Upper lobe of left lung (tissue), 6 donors: ENCODE measurements at regions not wholly inside any gene's neighbourhood (a gene's known extent, or its start where the extent isn't known, plus 50 kb on each side); places are given as distances from the start of the nearest gene placed in this dataset.

ENCODE experiments used
- ATAC-seq, 2 donors: fragments of 200-7000 bp; cut with Tn5 transposase; one replicate each; pipeline ENCODE4 v1.9.1; 2022; ENCODE audit warnings: mild to moderate bottlenecking in 2 of 2, moderate library complexity in 2 of 2; ENCODE audit not compliant: low FRiP score in 2 of 2
- DNase-seq, 2 donors: peaks; one replicate each; pipeline ENCODE4 v3.0.0-alpha.2; 2019 to 2020
- H3K27ac ChIP-seq, 4 donors: fragments of 200-600 bp; sonication (generic); one replicate each; pipeline ENCODE4 v1.5.1; 2016 to 2019
- H3K27me3 ChIP-seq, 4 donors: fragments of 200-600 bp; sonication (generic); one replicate each; pipeline ENCODE4 v1.5.1; 2017 to 2019
- H3K36me3 ChIP-seq, 4 donors: fragments of 200-600 bp; sonication (generic); one replicate each; pipeline ENCODE4 v1.5.1; 2016 to 2019
- H3K4me1 ChIP-seq, 4 donors: fragments of 200-600 bp; sonication (generic); one replicate each; pipeline ENCODE4 v1.5.1; 2018 to 2019
- H3K4me3 ChIP-seq, 4 donors: fragments of 200-600 bp; sonication (generic); one replicate each; pipeline ENCODE4 v1.5.1; 2017 to 2019; ENCODE audit warnings: mild to moderate bottlenecking in 2 of 4, moderate library complexity in 1 of 4
- H3K9me3 ChIP-seq, 4 donors: fragments of 200-600 bp; sonication (generic); one replicate each; pipeline ENCODE4 v1.5.1; 2018 to 2019
- EP300 ChIP-seq, 4 donors: sonication (generic); formaldehyde crosslinking; IDR thresholded peaks; one replicate each; pipeline ENCODE4 v1.5.1; 2017; ENCODE audit warnings: antibody characterized with exemption in 4 of 4, control low read depth in 2 of 4
- POLR2A ChIP-seq, 4 donors: fragments of 450-650 bp; IDR thresholded peaks; one replicate each; pipeline ENCODE4 v1.5.1; 2016 to 2017; ENCODE audit warnings: antibody characterized with exemption in 4 of 4, mild to moderate bottlenecking in 2 of 4
- POLR2AphosphoS5 ChIP-seq, 2 donors: sonication (generic); formaldehyde crosslinking; IDR thresholded peaks; one replicate each; pipeline ENCODE4 v1.5.1; 2017; ENCODE audit warnings: antibody characterized with exemption in 2 of 2
- WGBS, 2 donors: methylation state at CpG; one replicate each; pipeline ENCODE4 v1.1.5; 2017 to 2018; 5-methylcytosine and 5-hydroxymethylcytosine counted together
- TF ChIP-seq, protein P1 (sequence below), 6 experiments: fragments of 450-650 bp in 4 of 6; fragments of 200-600 bp in 2 of 6; sonication (generic) in 2 of 6; IDR thresholded peaks; one replicate each; pipeline ENCODE4 v1.5.1; 2016 to 2019; ENCODE audit warnings: antibody characterized with exemption in 6 of 6
- donor health status: DM: no; HTN: no; CAD: no; lungs with moderate emphysema.
- donor health status: DM: no; HTN: yes; CAD: no; lungs with severe emphysema.

DNA sequence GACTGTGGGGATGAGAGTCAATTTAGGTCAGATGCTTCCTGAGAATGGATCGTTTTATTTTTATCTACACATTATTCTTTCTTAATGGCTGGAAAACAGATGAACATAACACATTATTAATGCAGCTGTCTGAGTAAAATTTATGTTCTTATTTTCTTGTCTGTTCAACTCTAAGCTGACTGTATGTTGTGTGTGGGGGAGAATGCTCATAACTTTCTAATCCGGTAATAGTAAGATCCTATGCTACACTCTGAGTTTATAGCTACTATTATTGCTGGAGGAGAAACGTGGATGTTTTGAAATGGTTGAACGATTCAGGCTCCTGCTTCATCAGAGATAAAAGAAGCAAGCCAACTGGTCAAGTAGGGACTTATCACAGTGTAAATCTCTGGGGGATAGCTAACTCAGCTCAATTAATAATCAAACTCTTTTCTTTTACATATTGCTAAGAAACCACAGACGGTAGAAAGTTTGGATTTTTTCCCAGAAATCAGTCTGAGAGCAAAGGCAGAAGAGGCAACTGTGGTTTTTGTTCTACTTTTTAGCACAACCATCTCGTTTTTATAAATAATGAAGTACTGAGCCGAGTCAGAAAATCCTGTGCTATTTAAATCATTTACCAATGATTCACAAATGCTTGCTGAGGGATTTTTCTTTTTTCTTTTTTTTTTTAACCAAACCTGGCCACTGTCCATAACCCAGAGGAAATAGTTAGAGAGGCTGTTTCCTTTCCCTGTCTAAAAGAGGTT is 265.0 kb upstream of the FAM174A start:
- ATAC-seq: no peak
- no peak for DNase-seq
- Histone ChIP-seq H3K9me3 (no peaks in the 10 kb centered on the region), H3K36me3 (no peaks in the 10 kb centered on the region), H3K4me3 (no peak overlapping the region), H3K4me1 (no peaks in the 10 kb centered on the region), H3K27ac (no peak overlapping the region), H3K27me3 (no peaks in the 10 kb centered on the region)
- TF ChIP-seq, protein P1, sequence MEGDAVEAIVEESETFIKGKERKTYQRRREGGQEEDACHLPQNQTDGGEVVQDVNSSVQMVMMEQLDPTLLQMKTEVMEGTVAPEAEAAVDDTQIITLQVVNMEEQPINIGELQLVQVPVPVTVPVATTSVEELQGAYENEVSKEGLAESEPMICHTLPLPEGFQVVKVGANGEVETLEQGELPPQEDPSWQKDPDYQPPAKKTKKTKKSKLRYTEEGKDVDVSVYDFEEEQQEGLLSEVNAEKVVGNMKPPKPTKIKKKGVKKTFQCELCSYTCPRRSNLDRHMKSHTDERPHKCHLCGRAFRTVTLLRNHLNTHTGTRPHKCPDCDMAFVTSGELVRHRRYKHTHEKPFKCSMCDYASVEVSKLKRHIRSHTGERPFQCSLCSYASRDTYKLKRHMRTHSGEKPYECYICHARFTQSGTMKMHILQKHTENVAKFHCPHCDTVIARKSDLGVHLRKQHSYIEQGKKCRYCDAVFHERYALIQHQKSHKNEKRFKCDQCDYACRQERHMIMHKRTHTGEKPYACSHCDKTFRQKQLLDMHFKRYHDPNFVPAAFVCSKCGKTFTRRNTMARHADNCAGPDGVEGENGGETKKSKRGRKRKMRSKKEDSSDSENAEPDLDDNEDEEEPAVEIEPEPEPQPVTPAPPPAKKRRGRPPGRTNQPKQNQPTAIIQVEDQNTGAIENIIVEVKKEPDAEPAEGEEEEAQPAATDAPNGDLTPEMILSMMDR (IDR thresholded peaks at IDR 0.05): no peak
- TF ChIP-seq POLR2A (IDR thresholded peaks at IDR 0.05) (no peak), POLR2AphosphoS5 (IDR thresholded peaks at IDR 0.05) (no peak), EP300 (IDR thresholded peaks at IDR 0.05) (no peak)
- 8% methylated on average over 7 of the region's 7 CpGs for WGBS, 2 donors

DNA sequence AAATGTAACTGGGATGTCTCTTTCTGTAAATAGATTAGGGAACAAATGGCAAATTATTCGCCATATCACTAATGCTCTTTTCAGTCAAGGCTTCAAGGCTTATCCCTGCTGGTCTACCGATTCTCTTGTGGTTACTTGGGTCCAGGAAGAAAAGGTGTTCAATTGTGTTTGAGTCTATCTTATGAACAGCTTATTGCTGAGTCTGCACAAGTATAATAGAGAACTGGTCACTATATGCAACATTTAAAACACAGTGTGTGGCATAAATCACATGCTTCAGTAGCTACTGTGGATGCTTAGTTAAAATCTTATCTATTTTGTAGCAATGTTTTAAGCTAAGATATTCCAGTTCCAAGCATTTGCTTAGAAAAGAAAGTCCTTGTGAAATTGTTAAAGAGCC is 274.2 kb upstream of the FAM174A start:
- 87% methylated on average over 2 of the region's 2 CpGs for WGBS, 2 donors
- no peak for ATAC-seq

DNA sequence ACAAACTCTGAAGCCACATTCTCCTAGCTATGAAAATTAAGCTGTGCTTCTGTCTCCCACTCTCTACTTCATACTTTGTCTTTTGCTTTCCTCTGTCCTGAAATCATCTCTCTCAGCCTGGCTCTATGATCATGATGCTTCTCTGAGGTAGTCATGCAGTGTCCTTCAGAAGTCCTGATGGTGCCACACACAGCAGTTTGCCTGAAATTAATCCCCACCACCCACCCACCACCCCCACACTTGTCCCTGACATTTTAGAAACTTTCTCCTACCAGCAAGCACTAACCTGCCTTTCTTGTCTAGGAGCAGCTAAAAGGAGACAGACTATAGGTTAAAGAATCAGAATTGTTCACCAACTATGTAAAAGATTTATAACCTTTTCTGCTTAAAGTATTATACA is 282.2 kb upstream of the FAM174A start:
- ATAC-seq (no peak), DNase-seq (no peak)
- Histone ChIP-seq H3K4me1 (no peaks in the 10 kb centered on the region), H3K27ac (no peak overlapping the region), H3K9me3 (no peaks in the 10 kb centered on the region), H3K27me3 (no peaks in the 10 kb centered on the region), H3K4me3 (no peak overlapping the region), H3K36me3 (no peaks in the 10 kb centered on the region)
- TF ChIP-seq POLR2A (IDR thresholded peaks at IDR 0.05): no peak
- TF ChIP-seq POLR2AphosphoS5 (IDR thresholded peaks at IDR 0.05): no peak
- TF ChIP-seq EP300 (IDR thresholded peaks at IDR 0.05): no peak
- TF ChIP-seq, protein P1 (IDR thresholded peaks at IDR 0.05): no peak

More for the DNA sequence above, 274.2 kb upstream of the FAM174A start:
- no peaks in the 10 kb centered on the region for H3K9me3 ChIP-seq
- no peak for DNase-seq
- no peak overlapping the region for H3K4me3 ChIP-seq
- no peak overlapping the region for H3K27ac ChIP-seq
- TF ChIP-seq EP300 (IDR thresholded peaks at IDR 0.05): no peak
- TF ChIP-seq POLR2AphosphoS5 (IDR thresholded peaks at IDR 0.05): no peak
- TF ChIP-seq POLR2A (IDR thresholded peaks at IDR 0.05): no peak
- TF ChIP-seq, protein P1 (IDR thresholded peaks at IDR 0.05): no peak
- H3K27me3 ChIP-seq: no peaks in the 10 kb centered on the region
- no peaks in the 10 kb centered on the region for H3K36me3 ChIP-seq
- no peaks in the 10 kb centered on the region for H3K4me1 ChIP-seq

DNA sequence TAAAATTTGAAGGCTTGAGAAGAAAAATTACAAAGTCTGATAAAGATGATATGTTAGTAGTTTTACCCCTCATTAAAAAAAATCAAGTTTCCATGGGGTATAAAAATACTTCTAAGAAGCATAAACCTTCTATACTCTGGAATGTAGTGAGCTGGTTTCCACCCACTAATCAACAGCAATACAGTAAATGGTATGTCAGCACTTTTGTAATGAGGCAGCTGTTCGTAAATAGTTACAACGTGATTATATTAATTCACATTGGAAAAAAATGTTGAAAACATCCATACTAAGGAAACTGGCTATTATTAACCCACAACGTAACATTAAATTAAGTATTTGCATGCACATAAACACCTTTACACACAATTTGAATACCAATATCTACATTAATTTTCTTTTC is 283.1 kb upstream of the FAM174A start:
- TF ChIP-seq, protein P1 (IDR thresholded peaks at IDR 0.05): no peak
- TF ChIP-seq POLR2AphosphoS5 (IDR thresholded peaks at IDR 0.05) (no peak), POLR2A (IDR thresholded peaks at IDR 0.05) (no peak), EP300 (IDR thresholded peaks at IDR 0.05) (no peak)
- DNase-seq: no peak
- WGBS, 2 donors: 75 to 81% methylated on average over 3 of the region's 3 CpGs
- Histone ChIP-seq H3K36me3 (no peaks in the 10 kb centered on the region), H3K27me3 (no peaks in the 10 kb centered on the region), H3K4me3 (no peak overlapping the region), H3K27ac (no peak overlapping the region), H3K4me1 (no peaks in the 10 kb centered on the region), H3K9me3 (no peaks in the 10 kb centered on the region)
- ATAC-seq: no peak

DNA sequence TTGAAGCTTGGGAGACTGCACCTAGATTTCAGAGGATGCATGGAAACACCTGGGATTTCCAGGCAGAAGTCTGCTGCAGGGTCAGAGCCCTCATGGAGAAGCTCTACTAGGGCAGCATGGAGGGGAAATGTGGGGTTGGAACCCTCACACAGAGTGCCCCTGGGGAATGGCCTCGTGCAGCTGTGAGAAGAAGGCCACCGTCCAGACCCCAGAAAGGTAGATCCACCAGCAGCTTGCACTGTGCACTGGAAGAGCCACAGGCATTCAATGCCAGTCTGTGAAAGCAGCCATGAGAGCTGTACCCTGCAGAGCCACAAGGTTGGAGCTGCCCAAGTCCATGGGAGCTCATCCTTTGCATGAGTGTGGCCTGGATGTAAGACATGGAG is 285.3 kb upstream of the FAM174A start:
- H3K4me3 ChIP-seq: no peak overlapping the region
- no peak for DNase-seq
- peak in 1 of 2 donors; percentile 55 for ATAC-seq
- no peaks in the 10 kb centered on the region for H3K4me1 ChIP-seq
- H3K27ac ChIP-seq: no peak overlapping the region
- H3K27me3 ChIP-seq: no peaks in the 10 kb centered on the region
- 75 to 100% methylated on average over 1 to 2 of the region's 2 CpGs for WGBS, 2 donors
- TF ChIP-seq POLR2A (IDR thresholded peaks at IDR 0.05) (no peak), EP300 (IDR thresholded peaks at IDR 0.05) (no peak), POLR2AphosphoS5 (IDR thresholded peaks at IDR 0.05) (no peak)
- no peaks in the 10 kb centered on the region for H3K36me3 ChIP-seq
- no peaks in the 10 kb centered on the region for H3K9me3 ChIP-seq
